DOHH2 (cell line): ENCODE measurements at regions not wholly inside any gene's neighbourhood (a gene's known extent, or its start where the extent isn't known, plus 50 kb on each side); places are given as distances from the start of the nearest gene placed in this dataset.

ENCODE experiments used
- EZH2phosphoT487 ChIP-seq: fragments of 200-600 bp; sonication (generic); IDR thresholded peaks from 2 replicates; pipeline ENCODE4 v1.6.1; 2017; ENCODE audit warnings: borderline replicate concordance, mild to moderate bottlenecking, antibody characterized with exemption, low read length, moderate library complexity, mixed read lengths
- TF ChIP-seq, protein P1 (sequence below): fragments of 200-600 bp; sonication (generic); IDR thresholded peaks from one replicate; pipeline ENCODE4 v1.5.1; 2014; ENCODE audit warnings: antibody characterized with exemption, mild to moderate bottlenecking, low read depth, low read length; ENCODE audit not compliant: poor library complexity, severe bottlenecking

DNA sequence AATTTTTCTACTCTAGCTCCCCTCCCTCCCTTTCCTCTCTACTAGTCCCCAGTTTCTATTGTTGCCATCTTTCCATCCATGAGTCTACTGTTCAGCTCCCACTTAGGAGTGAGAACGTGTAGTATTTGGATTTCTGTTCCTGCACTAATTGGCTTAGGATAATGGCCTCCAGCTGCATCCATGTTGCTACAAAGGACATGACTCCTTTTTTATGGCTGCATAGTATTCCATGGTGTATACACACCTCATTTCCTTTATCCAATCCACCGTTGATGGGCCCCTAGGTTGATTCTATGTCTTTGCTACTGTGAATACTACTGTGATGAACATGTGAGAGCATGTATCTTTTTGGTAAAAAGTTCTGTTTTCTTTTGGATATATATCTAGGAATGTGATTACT is 138.9 kb upstream of the MSX2 start:
- TF ChIP-seq, protein P1, sequence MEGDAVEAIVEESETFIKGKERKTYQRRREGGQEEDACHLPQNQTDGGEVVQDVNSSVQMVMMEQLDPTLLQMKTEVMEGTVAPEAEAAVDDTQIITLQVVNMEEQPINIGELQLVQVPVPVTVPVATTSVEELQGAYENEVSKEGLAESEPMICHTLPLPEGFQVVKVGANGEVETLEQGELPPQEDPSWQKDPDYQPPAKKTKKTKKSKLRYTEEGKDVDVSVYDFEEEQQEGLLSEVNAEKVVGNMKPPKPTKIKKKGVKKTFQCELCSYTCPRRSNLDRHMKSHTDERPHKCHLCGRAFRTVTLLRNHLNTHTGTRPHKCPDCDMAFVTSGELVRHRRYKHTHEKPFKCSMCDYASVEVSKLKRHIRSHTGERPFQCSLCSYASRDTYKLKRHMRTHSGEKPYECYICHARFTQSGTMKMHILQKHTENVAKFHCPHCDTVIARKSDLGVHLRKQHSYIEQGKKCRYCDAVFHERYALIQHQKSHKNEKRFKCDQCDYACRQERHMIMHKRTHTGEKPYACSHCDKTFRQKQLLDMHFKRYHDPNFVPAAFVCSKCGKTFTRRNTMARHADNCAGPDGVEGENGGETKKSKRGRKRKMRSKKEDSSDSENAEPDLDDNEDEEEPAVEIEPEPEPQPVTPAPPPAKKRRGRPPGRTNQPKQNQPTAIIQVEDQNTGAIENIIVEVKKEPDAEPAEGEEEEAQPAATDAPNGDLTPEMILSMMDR: no peak
- no peak for TF ChIP-seq EZH2phosphoT487
